ENCODE measurements at regions not wholly inside any gene's neighbourhood (a gene's known extent, or its start where the extent isn't known, plus 50 kb on each side); places are given as distances from the start of the nearest gene placed in this dataset.

- no peak for DNase-seq (ENCODE audit: low read depth in 3 of 3, low spot score in 2 of 3)
Observed at GRCh38 chr1:106961646-106962045, 94.8 kb upstream of the PRMT6 start.

DNA sequence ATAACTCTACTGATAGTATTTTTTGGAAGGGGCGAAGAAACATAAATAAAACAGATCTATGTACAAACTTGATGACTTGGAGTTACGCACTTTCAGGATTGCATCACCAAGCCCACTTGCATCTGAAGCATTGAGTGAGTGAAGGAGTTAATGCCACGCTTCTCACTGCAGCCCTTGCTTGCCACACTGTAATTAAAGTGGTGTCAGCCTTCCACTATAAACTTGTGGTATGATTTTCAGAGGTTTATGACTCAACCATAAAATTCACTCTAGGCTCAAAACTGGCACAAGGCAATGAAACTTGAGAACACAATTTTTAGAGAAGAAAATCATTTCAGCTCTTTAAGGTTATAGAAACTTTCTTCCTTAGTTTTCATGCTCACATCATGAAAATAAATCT lies 93.9 kb upstream of the PRMT6 start:
- DNase-seq (ENCODE audit: low read depth in 3 of 3, low spot score in 2 of 3), result no peak

DNA sequence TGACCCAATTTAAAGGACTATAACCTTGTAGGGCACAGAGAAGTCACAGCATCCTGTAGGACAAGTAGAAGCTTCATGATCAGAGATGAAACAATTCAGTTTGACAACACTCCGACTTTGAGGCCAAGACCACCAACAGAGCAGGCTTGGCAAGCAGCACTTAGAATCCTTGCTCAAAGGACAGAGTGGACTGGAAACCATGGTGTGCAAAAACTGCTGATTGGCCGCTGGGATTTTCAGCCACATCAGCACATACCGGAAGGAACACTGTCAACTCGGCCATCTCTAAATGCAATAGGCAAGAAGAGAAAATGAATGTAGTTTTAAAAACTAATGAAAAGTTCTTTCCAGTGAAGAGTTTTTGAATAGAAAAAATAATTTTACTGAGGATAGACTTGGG lies 92.0 kb upstream of the PRMT6 start:
- no peak for DNase-seq (ENCODE audit: low read depth in 3 of 3, low spot score in 2 of 3)

DNA sequence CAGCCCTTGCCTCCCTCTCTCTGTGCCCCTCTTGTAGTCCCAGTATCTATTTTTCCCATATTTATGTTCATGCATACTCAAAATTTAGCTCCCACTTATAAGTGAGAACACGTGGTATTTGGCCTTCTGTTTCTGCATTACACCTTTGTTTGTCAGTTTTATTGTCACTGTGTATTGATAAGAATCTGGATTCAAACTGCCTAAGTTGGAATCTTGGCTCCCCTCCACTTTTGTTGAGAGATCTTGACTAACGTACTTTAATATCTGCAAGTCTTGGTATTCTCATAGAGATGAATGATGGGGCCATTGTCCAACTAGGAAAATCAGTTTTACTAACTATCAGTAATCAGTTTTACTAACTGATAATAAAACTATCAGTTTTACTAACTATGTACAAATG lies 87.8 kb upstream of the PRMT6 start:
- no peak for DNase-seq (ENCODE audit: low read depth in 3 of 3, low spot score in 2 of 3)

DNA sequence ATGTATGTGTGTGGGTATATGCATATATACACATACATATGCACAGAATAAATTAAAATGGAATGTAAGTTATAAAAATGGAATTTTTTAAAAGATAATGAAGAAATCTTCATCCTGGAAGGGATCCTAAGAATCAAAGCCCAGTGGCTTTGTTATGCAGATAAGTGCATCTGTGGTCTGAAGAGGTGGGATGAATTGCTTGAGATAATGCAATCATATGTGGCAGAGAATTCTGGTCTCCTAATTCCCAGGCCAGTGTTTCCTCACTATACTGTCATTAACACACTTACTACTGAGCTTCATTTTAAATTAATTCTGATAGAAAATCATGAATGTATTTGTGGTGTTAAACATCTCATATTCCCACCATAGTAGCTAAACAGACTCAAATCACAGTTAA lies 86.7 kb upstream of the PRMT6 start:
- no peak for DNase-seq (ENCODE audit: low read depth in 3 of 3, low spot score in 2 of 3)

- DNase-seq (ENCODE audit: low read depth in 3 of 3, low spot score in 2 of 3), result no peak
Observed at GRCh38 chr1:106972074-106972473, 84.4 kb upstream of the PRMT6 start.

- no peak for DNase-seq (ENCODE audit: low read depth in 3 of 3, low spot score in 2 of 3)
Observed at GRCh38 chr1:106975944-106976343, 80.5 kb upstream of the PRMT6 start.

DNA sequence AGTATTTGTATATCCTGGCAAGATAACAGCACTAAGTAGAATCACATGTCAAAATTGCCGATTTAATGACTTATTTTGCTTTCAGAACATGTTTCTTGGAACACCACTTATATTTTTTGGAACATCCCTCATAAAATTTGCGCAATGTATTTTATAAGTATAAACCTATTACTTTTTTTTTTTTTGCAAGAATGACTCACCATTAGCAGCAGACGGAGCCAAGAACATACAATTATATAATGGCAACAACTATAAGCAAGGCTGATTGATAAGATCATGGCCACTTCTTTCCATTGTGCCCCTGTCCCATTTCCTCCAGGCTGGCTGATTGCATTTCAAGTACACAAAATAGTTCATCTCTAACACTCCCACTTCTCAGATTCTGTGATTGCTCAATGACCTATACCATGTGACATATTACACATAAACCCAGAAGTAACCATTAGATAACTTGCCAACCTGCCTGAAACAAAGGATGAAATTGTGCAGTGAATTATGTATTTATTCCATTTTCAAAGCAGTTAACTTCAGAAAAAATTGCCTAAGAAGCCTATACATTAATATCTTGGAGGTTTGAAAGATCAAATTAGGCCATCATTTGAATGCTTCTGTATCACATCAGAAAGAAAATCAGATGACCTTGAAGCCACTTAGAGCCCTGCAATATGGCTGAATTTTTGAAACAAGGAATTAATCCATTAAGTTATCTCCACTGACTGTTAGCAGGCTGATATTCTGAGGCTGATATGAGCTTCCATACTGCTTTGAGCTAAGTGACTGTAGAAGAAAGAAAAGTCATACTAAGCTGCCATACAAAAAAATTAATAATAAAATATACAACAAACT lies 77.8 kb upstream of the PRMT6 start:
- DNase-seq (ENCODE audit: low read depth in 3 of 3, low spot score in 2 of 3), result no peak

DNA sequence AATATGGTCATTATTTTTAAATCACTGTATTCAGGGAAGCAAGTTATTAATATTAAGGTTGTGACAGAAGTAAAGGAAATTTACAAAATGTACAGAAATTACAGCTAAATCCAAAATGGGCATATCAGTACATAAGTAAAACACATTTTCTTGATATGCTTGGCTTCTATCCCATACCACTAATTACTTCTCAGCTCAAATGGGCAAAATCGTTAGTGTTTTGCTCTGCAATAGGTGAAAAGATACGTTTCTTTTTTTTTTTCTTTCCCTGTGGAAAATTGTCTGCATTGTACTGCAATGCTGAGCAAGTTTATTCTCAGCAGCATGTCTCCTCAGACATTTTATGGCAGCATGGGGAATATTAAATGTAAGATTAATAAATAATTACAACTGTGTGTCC lies 77.1 kb upstream of the PRMT6 start:
- DNase-seq (ENCODE audit: low read depth in 3 of 3, low spot score in 2 of 3), result no peak

DNA sequence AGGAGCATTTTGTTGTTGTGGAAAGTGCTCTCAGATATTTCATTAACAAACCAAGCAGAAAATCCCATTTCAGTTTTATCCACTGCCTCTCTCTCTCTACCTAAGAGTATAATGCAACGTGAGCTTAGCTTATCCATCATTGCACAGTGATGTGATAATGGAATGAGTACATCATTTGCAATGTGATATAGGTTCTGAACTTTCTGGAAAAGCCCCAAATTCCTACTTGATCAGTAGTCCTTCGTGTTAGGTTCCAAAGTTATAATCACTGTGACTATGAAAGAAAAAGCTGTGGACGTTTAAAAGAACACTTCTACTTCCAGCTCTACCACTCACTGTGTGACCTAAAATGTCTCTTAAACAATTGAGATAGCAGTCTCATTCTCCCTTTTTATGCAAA lies 76.4 kb upstream of the PRMT6 start:
- DNase-seq (ENCODE audit: low read depth in 3 of 3, low spot score in 2 of 3), result no peak

DNA sequence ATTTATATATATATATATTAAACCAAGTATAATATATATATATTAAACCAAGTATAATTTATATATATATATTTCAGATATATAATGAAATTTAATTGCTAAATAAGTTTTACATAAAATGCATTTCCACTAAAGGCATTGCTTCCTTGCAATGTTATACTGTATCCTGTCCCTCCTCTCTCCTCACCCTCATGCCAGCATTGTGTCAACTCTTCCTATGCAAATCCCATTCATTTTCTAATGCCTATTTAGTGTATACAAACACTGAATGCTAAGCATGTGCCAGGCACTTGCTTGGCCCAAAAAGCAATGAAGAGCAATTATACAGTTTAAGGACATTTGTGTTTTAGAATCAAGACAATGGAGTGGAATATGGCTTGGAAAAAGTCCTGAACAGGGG lies 71.7 kb upstream of the PRMT6 start:
- no peak for DNase-seq (ENCODE audit: low read depth in 3 of 3, low spot score in 2 of 3)

GRCh38 chr1:106986603-106987002 lies 69.9 kb upstream of the PRMT6 start:
- no peak for DNase-seq (ENCODE audit: low read depth in 3 of 3, low spot score in 2 of 3)

GRCh38 chr1:106995970-106996369 lies 60.5 kb upstream of the PRMT6 start:
- no peak for DNase-seq (ENCODE audit: low read depth in 3 of 3, low spot score in 2 of 3)

DNA sequence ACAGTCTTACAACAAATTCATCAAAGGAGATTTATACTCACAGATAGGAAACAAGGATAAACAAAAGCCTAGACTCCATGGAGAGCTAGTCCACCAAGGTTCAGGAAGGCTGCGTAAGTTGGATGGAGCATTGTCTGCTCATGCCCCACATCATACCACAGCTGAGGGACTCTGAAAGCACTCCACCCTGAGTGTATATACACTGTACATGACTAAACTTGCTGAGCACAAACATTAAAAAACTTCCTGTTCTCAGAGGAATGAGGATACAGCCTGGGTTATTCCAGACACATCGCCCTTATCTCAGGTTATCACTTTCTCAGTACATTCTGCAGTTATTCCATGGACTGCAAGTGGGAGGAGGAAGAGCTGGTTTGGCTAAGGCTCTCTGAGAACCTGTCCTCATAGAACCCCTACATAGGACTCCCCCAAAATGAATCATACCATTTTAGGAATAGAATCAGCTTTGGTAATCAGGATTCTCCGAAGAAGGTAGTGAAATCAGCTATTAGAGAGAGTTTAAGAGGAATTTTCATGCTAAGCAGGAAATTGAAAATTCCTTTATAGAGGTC lies 58.0 kb upstream of the PRMT6 start:
- no peak for DNase-seq (ENCODE audit: low read depth in 3 of 3, low spot score in 2 of 3)

DNA sequence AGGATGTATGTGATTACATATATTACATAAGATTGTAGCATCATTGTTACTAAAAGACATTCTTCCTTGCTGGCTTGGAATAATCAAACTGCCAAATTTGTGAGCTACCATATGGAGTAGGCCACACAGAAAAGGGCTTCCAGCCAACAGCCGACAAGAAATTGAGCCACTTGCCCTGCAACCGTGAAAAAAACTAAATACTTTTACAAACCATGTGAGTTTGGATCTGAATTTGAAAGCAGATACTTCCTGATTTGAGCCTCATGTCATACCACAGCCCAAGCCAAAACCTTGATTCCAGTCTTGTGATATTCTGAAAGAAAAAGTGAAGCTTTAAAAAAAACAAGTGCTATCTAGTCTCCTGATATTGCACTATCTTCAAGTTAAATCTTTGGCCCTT lies 55.6 kb upstream of the PRMT6 start:
- no peak for DNase-seq (ENCODE audit: low read depth in 3 of 3, low spot score in 2 of 3)

DNA sequence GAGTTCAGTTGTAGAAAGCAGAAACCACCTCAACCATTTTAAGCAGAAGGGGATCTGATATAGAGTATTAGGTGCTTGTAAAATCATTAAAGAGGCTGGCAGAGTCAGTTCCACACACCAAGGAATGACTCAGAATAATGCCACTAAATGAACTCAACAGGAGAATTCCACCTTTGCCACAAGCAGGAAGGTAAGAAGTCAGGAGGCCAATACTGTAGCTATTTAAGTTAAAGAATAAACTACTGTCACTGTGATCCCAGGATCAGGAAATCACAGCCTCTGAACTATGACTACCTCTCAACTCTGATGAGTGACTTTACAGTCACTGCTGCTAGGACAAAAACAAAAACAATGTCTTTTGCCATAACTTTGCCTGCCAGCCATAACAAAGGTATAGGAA lies 52.5 kb upstream of the PRMT6 start:
- no peak for DNase-seq (ENCODE audit: low read depth in 3 of 3, low spot score in 2 of 3)

DNA sequence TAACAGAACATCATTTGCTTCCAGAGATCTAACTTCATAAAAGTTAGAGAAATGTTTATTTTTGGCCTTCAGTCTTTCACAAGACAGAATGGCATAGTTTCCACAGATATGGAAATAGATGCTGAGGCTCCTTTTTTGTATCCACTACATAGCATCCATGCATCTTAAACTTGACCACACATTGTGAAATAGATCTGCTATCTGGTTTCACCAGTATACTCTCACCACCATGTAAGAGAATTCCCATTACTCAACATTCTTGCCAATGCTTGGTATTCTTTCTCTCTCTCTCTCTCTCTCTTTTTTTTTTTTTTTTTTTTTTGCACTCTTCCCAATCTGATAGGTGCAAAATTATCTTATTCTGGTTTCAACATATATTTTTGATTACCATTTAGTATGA lies 52.1 kb upstream of the PRMT6 start:
- DNase-seq (ENCODE audit: low read depth in 3 of 3, low spot score in 2 of 3), result no peak

Measured in right renal cortex interstitium (tissue), 3 donors.